ENCODE measurements at regions not wholly inside any gene's neighbourhood (a gene's known extent, or its start where the extent isn't known, plus 50 kb on each side); places are given as distances from the start of the nearest gene placed in this dataset.
"Not testable (repeated sequence)": the region's sequence is repeated elsewhere in the genome, so short reads cannot be mapped to it uniquely, and the experiment has no call there.

DNA sequence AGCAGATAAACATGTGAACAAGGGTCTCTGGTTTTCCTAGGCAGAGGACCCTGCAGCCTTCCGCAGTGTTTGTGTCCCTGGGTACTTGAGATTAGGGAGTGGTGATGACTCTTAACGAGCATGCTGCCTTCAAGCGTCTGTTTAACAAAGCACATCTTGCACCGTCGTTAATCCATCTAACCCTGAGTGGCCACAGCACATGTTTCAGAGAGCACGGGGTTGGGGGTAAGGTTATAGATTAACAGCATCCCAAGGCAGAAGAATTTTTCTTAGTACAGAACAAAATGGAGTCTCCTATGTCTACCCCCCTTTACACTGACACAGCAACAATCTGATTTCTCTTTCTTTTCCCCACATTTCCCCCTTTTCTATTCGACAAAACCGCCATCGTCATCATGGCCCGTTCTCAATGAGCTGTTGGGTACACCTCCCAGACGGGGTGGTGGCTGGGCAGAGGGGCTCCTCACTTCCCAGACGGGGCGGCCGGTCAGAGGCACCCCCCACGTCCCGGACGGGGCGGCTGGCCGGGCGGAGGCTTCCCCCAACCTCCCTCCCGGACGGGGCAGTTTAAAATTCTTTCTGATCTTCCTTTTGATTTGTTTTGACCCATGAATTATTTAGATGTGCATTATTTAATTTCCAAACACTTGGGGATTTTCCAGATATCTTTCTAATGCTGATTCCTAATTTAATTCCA lies 171.7 kb upstream of the RAB6C start:
- TF ChIP-seq, protein P1, sequence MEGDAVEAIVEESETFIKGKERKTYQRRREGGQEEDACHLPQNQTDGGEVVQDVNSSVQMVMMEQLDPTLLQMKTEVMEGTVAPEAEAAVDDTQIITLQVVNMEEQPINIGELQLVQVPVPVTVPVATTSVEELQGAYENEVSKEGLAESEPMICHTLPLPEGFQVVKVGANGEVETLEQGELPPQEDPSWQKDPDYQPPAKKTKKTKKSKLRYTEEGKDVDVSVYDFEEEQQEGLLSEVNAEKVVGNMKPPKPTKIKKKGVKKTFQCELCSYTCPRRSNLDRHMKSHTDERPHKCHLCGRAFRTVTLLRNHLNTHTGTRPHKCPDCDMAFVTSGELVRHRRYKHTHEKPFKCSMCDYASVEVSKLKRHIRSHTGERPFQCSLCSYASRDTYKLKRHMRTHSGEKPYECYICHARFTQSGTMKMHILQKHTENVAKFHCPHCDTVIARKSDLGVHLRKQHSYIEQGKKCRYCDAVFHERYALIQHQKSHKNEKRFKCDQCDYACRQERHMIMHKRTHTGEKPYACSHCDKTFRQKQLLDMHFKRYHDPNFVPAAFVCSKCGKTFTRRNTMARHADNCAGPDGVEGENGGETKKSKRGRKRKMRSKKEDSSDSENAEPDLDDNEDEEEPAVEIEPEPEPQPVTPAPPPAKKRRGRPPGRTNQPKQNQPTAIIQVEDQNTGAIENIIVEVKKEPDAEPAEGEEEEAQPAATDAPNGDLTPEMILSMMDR (IDR thresholded peaks at IDR 0.05), result not testable (repeated sequence)
- not testable (repeated sequence) for TF ChIP-seq EP300, POLR2A (IDR thresholded peaks at IDR 0.05)

Data from gastroesophageal sphincter (tissue), 3 donors.